K562 (cell line): ENCODE measurements at regions not wholly inside any gene's neighbourhood (a gene's known extent, or its start where the extent isn't known, plus 50 kb on each side); places are given as distances from the start of the nearest gene placed in this dataset.

Experiments
- ATAC-seq: fragments of 200-7000 bp; cut with Tn5 transposase; 3 replicates; pipeline ENCODE4 v1.9.1; 2020; ENCODE audit warnings: moderate library complexity
- BruUV-seq: library from RNA; stranded (reverse); fragments of 400-500 nt; replicated peaks from 2 replicates; lab custom pipeline; 2021; lab: Mats Ljungman, UMichigan
- CTCF ChIA-PET: fragments of 300-600 bp; formaldehyde crosslinking; extraction: SDS; loops from one replicate; lab custom pipeline; 2021; ENCODE audit warnings: low intra/inter-chr PET ratio; lab: Yijun Ruan, JAX
- POLR2A ChIA-PET: fragments of 300-600, 350-650 bp; sonication (Branson Sonifier 250); formaldehyde crosslinking; extraction: SDS; loops from one replicate; lab custom pipeline; 2021; ENCODE audit warnings: antibody characterized with exemption, inconsistent platforms; lab: Yijun Ruan, JAX
- DNase-seq, 4 experiments: peaks; one replicate each; pipeline versions ENCODE4 v3.0.0 to v3.0.0-alpha.2; 2011 to 2018; ENCODE audit warnings: low spot score in 3 of 4, mixed read lengths in 3 of 4; ENCODE audit errors: extremely low read depth in 1 of 4
- FAIRE-seq: peaks from 2 replicates; lab custom pipeline; 2011; peaks lifted over from hg19 to GRCh38; lab: Jason Lieb, UNC
- H2AFZ ChIP-seq: 2 replicates; pipeline ENCODE4 v1.6.0; 2011; ENCODE audit warnings: low read depth, low read length, control low read depth, inconsistent platforms
- H3K27ac ChIP-seq: fragments of 200-600 bp; 3 replicates; pipeline ENCODE4 v1.8.0; 2011; ENCODE audit warnings: low read depth, mild to moderate bottlenecking, control low read depth, inconsistent platforms, low read length, moderate library complexity, mixed read lengths; ENCODE audit errors: extremely low read depth
- H3K27me3 ChIP-seq, 2 experiments: fragments of 300-600 bp in 1 of 2; 2 replicates in 1 of 2; 3 replicates in 1 of 2; pipeline versions ENCODE4 v1.6.0 to v1.8.0; 2011; ENCODE audit warnings: inconsistent platforms in 2 of 2, low read length in 2 of 2, mild to moderate bottlenecking in 1 of 2, mixed read lengths in 1 of 2, moderate library complexity in 1 of 2; ENCODE audit not compliant: control insufficient read depth in 2 of 2, insufficient read depth in 2 of 2
- H3K36me3 ChIP-seq: fragments of 300-600 bp; 3 replicates; pipeline ENCODE4 v1.8.0; 2011; ENCODE audit warnings: mild to moderate bottlenecking, low read length, inconsistent platforms; ENCODE audit not compliant: control insufficient read depth, insufficient read depth
- H3K4me1 ChIP-seq, 2 experiments: fragments of 200-600 bp in 1 of 2; replicated peaks in 1 of 2; 2 replicates in 1 of 2; 3 replicates in 1 of 2; pipeline versions ENCODE4 v1.5.1 to v1.8.0; 2011; ENCODE audit warnings: inconsistent platforms in 2 of 2, low read length in 2 of 2, mild to moderate bottlenecking in 1 of 2, mixed read lengths in 1 of 2, moderate library complexity in 1 of 2; ENCODE audit not compliant: control insufficient read depth in 2 of 2, insufficient read depth in 2 of 2
- H3K4me2 ChIP-seq: 2 replicates; pipeline ENCODE4 v1.6.1; 2011; ENCODE audit warnings: low read length, control low read depth, inconsistent platforms, mixed read lengths; ENCODE audit not compliant: insufficient read depth
- H3K4me3 ChIP-seq: fragments of 200-600 bp; sonication (generic), shearing (Covaris generic); 2 replicates; pipeline ENCODE4 v1.5.1; 2016; ENCODE audit warnings: control low read depth, inconsistent platforms
- H3K79me2 ChIP-seq: fragments of 200-600 bp; 3 replicates; pipeline ENCODE4 v1.8.0; 2011; ENCODE audit warnings: low read length, inconsistent platforms; ENCODE audit not compliant: control insufficient read depth, insufficient read depth
- H3K9ac ChIP-seq, 2 experiments: 2 replicates each; pipeline versions ENCODE4 v1.6.0 to v1.6.1; 2011; ENCODE audit warnings: low read depth in 2 of 2, low read length in 2 of 2, control low read depth in 1 of 2, inconsistent platforms in 1 of 2, mild to moderate bottlenecking in 1 of 2, mixed read lengths in 1 of 2; ENCODE audit not compliant: insufficient read depth in 1 of 2
- H3K9me1 ChIP-seq: one replicate; pipeline ENCODE4 v1.6.0; 2011; ENCODE audit warnings: inconsistent platforms, mild to moderate bottlenecking, low read length, moderate library complexity; ENCODE audit not compliant: control insufficient read depth, insufficient read depth
- H3K9me3 ChIP-seq: replicated peaks from 2 replicates; pipeline ENCODE4 v1.5.1; 2011; ENCODE audit warnings: low read depth, low read length, inconsistent platforms; ENCODE audit not compliant: control insufficient read depth, insufficient read depth
- H4K20me1 ChIP-seq: replicated peaks from 2 replicates; pipeline ENCODE4 v1.6.1; 2011; ENCODE audit warnings: low read length, inconsistent platforms, mixed read lengths; ENCODE audit not compliant: control insufficient read depth, insufficient read depth
- ASH1L ChIP-seq: fragments of 450-650 bp; IDR thresholded peaks from 2 replicates; pipeline ENCODE4 v1.6.1; 2018; ENCODE audit warnings: borderline replicate concordance, mild to moderate bottlenecking, low read depth; ENCODE audit not compliant: partially characterized antibody
- HNRNPH1 ChIP-seq: fragments of 200-400 bp; formaldehyde crosslinking; optimal IDR thresholded peaks from 2 replicates; pipeline ENCODE3; 2017; ENCODE audit warnings: low read depth, mild to moderate bottlenecking, low read length, moderate library complexity
- SMARCC2 ChIP-seq: fragments of 450-650 bp; IDR thresholded peaks from 2 replicates; pipeline ENCODE4 v1.6.1; 2017; ENCODE audit warnings: antibody characterized with exemption, moderate library complexity, mild to moderate bottlenecking, low read depth
- TAL1 ChIP-seq: fragments of 450-650 bp; IDR thresholded peaks from 2 replicates; pipeline ENCODE4 v1.6.1; 2016; ENCODE audit warnings: mild to moderate bottlenecking
- TRIM28 ChIP-seq: fragments of 450-650 bp; IDR thresholded peaks from 2 replicates; pipeline ENCODE4 v1.6.1; 2017
- ZNF140 ChIP-seq: fragments of 250-450 bp; sonication (Bioruptor Pico); IDR thresholded peaks from 2 replicates; pipeline ENCODE4 v1.8.0; 2021; ENCODE audit warnings: moderate library complexity, mild to moderate bottlenecking, inconsistent platforms
- ZNF274 ChIP-seq: IDR thresholded peaks from 2 replicates; pipeline ENCODE4 v1.6.1; 2011; ENCODE audit warnings: low read depth, mild to moderate bottlenecking, low read length, moderate library complexity, borderline replicate concordance
- ZNF589 ChIP-seq: fragments of 200-800 bp; sonication (Bioruptor generic); IDR thresholded peaks from 2 replicates; pipeline ENCODE4 v1.6.1; 2016; ENCODE audit warnings: low read depth, missing genetic modification characterization, missing compliant biosample characterization
- ZNF778 ChIP-seq: fragments of 450-650 bp; formaldehyde crosslinking; IDR thresholded peaks from 2 replicates; pipeline ENCODE4 v1.4.0; 2020; ENCODE audit warnings: mild to moderate bottlenecking, moderate library complexity
- in situ Hi-C: fragments of 300-500 bp; cut with MboI; formaldehyde crosslinking; loops from 4 replicates; pipeline ENCODE4 v1.15.0; 2018; ENCODE audit warnings: inconsistent platforms, mixed read lengths
- intact Hi-C: fragments of 100-400 bp; cut with micrococcal nuclease; formaldehyde crosslinking; loops from 2 replicates; pipeline ENCODE4 v1.14.2; 2022
- TF ChIP-seq, protein P1 (sequence below): fragments of 450-650 bp; IDR thresholded peaks from 2 replicates; pipeline ENCODE4 v1.6.1; 2018; ENCODE audit not compliant: partially characterized antibody
- TF ChIP-seq, protein P2 (sequence below): fragments of 250-450 bp; sonication (Bioruptor Pico); IDR thresholded peaks from 2 replicates; pipeline ENCODE4 v1.8.0; 2022; ENCODE audit warnings: inconsistent platforms, mild to moderate bottlenecking, moderate library complexity, borderline replicate concordance
- TF ChIP-seq, protein P3 (sequence below): fragments of 250-450 bp; sonication (Bioruptor Pico); IDR thresholded peaks from 2 replicates; pipeline ENCODE4 v1.5.0; 2022; ENCODE audit warnings: mild to moderate bottlenecking
- TF ChIP-seq, protein P4 (sequence below): IDR thresholded peaks from 2 replicates; pipeline ENCODE4 v1.6.1; 2011; ENCODE audit warnings: borderline replicate concordance, low read depth, mild to moderate bottlenecking, moderate library complexity, low read length; ENCODE audit not compliant: insufficient read depth, poor library complexity, severe bottlenecking

DNA sequence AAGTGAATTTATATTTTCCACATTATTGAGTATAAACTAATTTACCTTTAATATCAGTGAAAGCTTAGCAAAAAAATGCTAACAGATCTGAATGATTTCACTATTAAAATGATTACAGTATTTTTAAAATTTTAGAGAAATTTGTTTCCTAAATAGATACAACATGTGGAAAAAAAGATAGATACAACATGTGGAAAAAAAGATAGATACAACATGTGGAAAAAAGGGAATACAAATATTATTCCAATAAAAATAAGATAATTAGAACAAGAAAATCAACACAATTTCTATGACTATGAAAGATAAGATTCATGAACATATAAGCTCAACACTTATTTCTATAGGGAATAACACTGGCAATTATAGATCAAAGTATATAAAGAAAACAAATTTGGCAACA, 865.9 kb upstream of the VRK2 start:
- Histone ChIP-seq H3K9me3 (no peaks in the 10 kb centered on the region), H3K9me1 (no peaks in the 10 kb centered on the region), H3K79me2 (no peaks in the 10 kb centered on the region), H3K9ac (no peak overlapping the region), H3K27ac (no peak overlapping the region), H3K27me3 (no peaks in the 10 kb centered on the region), H2AFZ (no peak overlapping the region), H3K4me1 (no peaks in the 10 kb centered on the region), H4K20me1 (no peaks in the 10 kb centered on the region), H3K4me3 (no peak overlapping the region), H3K4me2 (no peak overlapping the region), H3K36me3 (no peaks in the 10 kb centered on the region)
- in situ Hi-C loops (no loop called here), intact Hi-C loops (no loop called here)
- no peak for ATAC-seq
- CTCF ChIA-PET: no interaction called here
- POLR2A ChIA-PET: no interaction called here
- no TSS peak for BruUV-seq
- no peak for DNase-seq
- FAIRE-seq: no peak
- TF ChIP-seq TAL1 (no peak), ZNF274 (no peak), ZNF589 (CRISPR knock-in tag) (no peak), HNRNPH1 (no peak), ZNF778 (no peak), TRIM28 (no peak), SMARCC2 (no peak), ZNF140 (CRISPR knock-in tag) (no peak), ASH1L (no peak)
- TF ChIP-seq, protein P1, sequence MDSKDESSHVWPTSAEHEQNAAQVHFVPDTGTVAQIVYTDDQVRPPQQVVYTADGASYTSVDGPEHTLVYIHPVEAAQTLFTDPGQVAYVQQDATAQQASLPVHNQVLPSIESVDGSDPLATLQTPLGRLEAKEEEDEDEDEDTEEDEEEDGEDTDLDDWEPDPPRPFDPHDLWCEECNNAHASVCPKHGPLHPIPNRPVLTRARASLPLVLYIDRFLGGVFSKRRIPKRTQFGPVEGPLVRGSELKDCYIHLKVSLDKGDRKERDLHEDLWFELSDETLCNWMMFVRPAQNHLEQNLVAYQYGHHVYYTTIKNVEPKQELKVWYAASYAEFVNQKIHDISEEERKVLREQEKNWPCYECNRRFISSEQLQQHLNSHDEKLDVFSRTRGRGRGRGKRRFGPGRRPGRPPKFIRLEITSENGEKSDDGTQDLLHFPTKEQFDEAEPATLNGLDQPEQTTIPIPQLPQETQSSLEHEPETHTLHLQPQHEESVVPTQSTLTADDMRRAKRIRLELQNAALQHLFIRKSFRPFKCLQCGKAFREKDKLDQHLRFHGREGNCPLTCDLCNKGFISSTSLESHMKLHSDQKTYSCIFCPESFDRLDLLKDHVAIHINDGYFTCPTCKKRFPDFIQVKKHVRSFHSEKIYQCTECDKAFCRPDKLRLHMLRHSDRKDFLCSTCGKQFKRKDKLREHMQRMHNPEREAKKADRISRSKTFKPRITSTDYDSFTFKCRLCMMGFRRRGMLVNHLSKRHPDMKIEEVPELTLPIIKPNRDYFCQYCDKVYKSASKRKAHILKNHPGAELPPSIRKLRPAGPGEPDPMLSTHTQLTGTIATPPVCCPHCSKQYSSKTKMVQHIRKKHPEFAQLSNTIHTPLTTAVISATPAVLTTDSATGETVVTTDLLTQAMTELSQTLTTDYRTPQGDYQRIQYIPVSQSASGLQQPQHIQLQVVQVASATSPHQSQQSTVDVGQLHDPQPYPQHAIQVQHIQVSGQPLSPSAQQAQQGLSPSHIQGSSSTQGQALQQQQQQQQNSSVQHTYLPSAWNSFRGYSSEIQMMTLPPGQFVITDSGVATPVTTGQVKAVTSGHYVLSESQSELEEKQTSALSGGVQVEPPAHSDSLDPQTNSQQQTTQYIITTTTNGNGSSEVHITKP: no peak
- TF ChIP-seq, protein P2, sequence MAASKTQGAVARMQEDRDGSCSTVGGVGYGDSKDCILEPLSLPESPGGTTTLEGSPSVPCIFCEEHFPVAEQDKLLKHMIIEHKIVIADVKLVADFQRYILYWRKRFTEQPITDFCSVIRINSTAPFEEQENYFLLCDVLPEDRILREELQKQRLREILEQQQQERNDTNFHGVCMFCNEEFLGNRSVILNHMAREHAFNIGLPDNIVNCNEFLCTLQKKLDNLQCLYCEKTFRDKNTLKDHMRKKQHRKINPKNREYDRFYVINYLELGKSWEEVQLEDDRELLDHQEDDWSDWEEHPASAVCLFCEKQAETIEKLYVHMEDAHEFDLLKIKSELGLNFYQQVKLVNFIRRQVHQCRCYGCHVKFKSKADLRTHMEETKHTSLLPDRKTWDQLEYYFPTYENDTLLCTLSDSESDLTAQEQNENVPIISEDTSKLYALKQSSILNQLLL: no peak
- TF ChIP-seq, protein P3, sequence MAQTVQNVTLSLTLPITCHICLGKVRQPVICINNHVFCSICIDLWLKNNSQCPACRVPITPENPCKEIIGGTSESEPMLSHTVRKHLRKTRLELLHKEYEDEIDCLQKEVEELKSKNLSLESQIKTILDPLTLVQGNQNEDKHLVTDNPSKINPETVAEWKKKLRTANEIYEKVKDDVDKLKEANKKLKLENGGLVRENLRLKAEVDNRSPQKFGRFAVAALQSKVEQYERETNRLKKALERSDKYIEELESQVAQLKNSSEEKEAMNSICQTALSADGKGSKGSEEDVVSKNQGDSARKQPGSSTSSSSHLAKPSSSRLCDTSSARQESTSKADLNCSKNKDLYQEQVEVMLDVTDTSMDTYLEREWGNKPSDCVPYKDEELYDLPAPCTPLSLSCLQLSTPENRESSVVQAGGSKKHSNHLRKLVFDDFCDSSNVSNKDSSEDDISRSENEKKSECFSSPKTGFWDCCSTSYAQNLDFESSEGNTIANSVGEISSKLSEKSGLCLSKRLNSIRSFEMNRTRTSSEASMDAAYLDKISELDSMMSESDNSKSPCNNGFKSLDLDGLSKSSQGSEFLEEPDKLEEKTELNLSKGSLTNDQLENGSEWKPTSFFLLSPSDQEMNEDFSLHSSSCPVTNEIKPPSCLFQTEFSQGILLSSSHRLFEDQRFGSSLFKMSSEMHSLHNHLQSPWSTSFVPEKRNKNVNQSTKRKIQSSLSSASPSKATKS (CRISPR knock-in tag): no peak
- TF ChIP-seq, protein P4, sequence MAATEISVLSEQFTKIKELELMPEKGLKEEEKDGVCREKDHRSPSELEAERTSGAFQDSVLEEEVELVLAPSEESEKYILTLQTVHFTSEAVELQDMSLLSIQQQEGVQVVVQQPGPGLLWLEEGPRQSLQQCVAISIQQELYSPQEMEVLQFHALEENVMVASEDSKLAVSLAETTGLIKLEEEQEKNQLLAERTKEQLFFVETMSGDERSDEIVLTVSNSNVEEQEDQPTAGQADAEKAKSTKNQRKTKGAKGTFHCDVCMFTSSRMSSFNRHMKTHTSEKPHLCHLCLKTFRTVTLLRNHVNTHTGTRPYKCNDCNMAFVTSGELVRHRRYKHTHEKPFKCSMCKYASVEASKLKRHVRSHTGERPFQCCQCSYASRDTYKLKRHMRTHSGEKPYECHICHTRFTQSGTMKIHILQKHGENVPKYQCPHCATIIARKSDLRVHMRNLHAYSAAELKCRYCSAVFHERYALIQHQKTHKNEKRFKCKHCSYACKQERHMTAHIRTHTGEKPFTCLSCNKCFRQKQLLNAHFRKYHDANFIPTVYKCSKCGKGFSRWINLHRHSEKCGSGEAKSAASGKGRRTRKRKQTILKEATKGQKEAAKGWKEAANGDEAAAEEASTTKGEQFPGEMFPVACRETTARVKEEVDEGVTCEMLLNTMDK: no peak
